ENCODE measurements at regions not wholly inside any gene's neighbourhood (a gene's known extent, or its start where the extent isn't known, plus 50 kb on each side); places are given as distances from the start of the nearest gene placed in this dataset.

DNA sequence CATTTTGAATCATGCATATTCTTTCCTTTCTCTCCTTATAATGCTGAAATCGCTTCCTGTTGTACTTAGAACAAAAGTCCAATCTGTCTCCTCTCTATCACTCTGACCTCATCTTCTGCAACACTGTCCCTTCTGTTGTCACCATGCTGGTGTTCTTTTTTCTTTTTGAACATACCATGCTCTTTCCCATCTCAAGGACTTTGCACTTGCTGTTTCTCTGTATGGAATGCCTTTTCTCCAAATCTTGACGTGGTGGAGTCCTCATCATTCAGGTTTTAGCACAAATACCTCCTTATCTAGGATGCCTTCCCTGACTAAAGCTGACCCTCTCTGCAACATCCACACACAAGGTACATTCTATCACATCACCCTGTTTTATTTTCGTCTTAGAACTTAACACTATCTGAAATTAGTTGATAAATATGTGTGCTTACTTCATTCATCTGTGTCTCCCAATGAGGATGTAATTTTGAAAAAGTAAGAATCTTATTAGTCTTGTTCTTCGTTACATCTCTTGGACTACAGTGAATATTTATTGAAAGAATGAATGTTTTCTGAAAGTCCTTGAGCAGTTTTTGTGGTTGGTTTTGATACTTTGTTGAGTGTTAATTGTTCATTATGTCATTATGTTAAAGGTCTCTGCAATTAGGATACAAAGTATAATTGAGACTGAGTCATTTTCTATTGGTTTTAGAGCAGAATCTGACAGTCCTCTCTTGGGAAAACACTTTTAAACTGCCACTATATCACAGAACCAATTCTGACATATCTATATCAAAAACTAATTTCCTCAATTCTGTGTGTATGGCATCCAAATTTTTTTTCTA is 145.3 kb upstream of the RASA1 start:
- TF ChIP-seq TAF1 (IDR thresholded peaks at IDR 0.05; ENCODE audit: low read depth) = no peak
- TF ChIP-seq RAD21 (conservative IDR thresholded peaks at IDR 0.05) = no peak
- no peak for TF ChIP-seq SMC3 (conservative IDR thresholded peaks at IDR 0.05; ENCODE audit: poor library complexity)
- TF ChIP-seq, protein P1, sequence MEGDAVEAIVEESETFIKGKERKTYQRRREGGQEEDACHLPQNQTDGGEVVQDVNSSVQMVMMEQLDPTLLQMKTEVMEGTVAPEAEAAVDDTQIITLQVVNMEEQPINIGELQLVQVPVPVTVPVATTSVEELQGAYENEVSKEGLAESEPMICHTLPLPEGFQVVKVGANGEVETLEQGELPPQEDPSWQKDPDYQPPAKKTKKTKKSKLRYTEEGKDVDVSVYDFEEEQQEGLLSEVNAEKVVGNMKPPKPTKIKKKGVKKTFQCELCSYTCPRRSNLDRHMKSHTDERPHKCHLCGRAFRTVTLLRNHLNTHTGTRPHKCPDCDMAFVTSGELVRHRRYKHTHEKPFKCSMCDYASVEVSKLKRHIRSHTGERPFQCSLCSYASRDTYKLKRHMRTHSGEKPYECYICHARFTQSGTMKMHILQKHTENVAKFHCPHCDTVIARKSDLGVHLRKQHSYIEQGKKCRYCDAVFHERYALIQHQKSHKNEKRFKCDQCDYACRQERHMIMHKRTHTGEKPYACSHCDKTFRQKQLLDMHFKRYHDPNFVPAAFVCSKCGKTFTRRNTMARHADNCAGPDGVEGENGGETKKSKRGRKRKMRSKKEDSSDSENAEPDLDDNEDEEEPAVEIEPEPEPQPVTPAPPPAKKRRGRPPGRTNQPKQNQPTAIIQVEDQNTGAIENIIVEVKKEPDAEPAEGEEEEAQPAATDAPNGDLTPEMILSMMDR (IDR thresholded peaks at IDR 0.05; ENCODE audit: poor library complexity, severe bottlenecking) = no peak
- TF ChIP-seq EZH2 (IDR thresholded peaks at IDR 0.05; ENCODE audit: borderline replicate concordance, insufficient read depth, low read length, poor library complexity, severe bottlenecking) = no peak
- TF ChIP-seq MXI1 (conservative IDR thresholded peaks at IDR 0.05; ENCODE audit: poor library complexity, severe bottlenecking) = no peak
- no peak for TF ChIP-seq POLR2AphosphoS5 (IDR thresholded peaks at IDR 0.05)
- TF ChIP-seq EP300 (conservative IDR thresholded peaks at IDR 0.05; ENCODE audit: poor library complexity, severe bottlenecking) = no peak
- H3K9ac ChIP-seq (ENCODE audit: low read length) = no peak overlapping the region
- no peak overlapping the region for H2AFZ ChIP-seq (ENCODE audit: low read depth, low read length)
- no peaks in the 10 kb centered on the region for H3K9me3 ChIP-seq (ENCODE audit: low read length)
- no peaks in the 10 kb centered on the region for H4K20me1 ChIP-seq (ENCODE audit: insufficient read depth)
- H3K4me2 ChIP-seq (ENCODE audit: low read length) = no peak overlapping the region
- no peaks in the 10 kb centered on the region for H3K79me2 ChIP-seq (replicated peaks; ENCODE audit: insufficient read depth, low read length)
- no peaks in the 10 kb centered on the region for H3K36me3 ChIP-seq (ENCODE audit: insufficient read depth, low read length)
- H3K27ac ChIP-seq (ENCODE audit: low read length) = no peak overlapping the region
- H3K9me2 ChIP-seq (ENCODE audit: insufficient read depth, low read length) = no peaks in the 10 kb centered on the region
- H3K27me3 ChIP-seq (ENCODE audit: insufficient read depth, low read depth, low read length) = no peaks in the 10 kb centered on the region
- no peak overlapping the region for H3K4me3 ChIP-seq (ENCODE audit: low read length)
- H3F3A ChIP-seq (ENCODE audit: insufficient read depth, low read length, poor library complexity, severe bottlenecking) = no peaks in the 10 kb centered on the region

DNA sequence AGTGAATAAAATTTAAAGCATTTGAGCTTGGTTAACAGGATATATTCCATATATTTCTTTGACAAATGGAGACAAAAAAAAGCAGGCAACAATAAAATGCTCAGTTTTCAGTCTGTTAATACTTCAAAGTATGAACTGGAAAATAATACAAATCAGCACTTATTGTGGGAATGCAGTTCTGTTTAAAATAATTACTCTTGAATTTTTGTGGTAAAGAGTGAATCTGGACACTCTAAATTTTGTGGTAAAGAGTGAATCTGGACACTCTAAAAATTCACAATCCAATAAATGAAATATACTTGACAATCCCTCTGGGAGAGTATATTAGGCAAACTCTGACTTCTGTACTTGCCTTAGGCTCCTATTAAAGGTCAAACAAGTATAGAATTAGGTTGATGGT is 141.9 kb upstream of the RASA1 start:
- Histone ChIP-seq H3K36me3 (ENCODE audit: insufficient read depth, low read length) (no peaks in the 10 kb centered on the region), H2AFZ (ENCODE audit: low read depth, low read length) (no peak overlapping the region), H3K79me2 (replicated peaks; ENCODE audit: insufficient read depth, low read length) (no peaks in the 10 kb centered on the region), H3K4me2 (ENCODE audit: low read length) (no peak overlapping the region), H4K20me1 (ENCODE audit: insufficient read depth) (no peaks in the 10 kb centered on the region), H3K27ac (ENCODE audit: low read length) (no peak overlapping the region), H3K27me3 (ENCODE audit: insufficient read depth, low read depth, low read length) (no peaks in the 10 kb centered on the region), H3F3A (ENCODE audit: insufficient read depth, low read length, poor library complexity, severe bottlenecking) (no peaks in the 10 kb centered on the region), H3K9me2 (ENCODE audit: insufficient read depth, low read length) (no peaks in the 10 kb centered on the region), H3K4me3 (ENCODE audit: low read length) (no peak overlapping the region), H3K9me3 (ENCODE audit: low read length) (no peaks in the 10 kb centered on the region), H3K9ac (ENCODE audit: low read length) (no peak overlapping the region)
- TF ChIP-seq EP300 (conservative IDR thresholded peaks at IDR 0.05; ENCODE audit: poor library complexity, severe bottlenecking) (no peak), EZH2 (IDR thresholded peaks at IDR 0.05; ENCODE audit: borderline replicate concordance, insufficient read depth, low read length, poor library complexity, severe bottlenecking) (no peak), RAD21 (conservative IDR thresholded peaks at IDR 0.05) (no peak), POLR2AphosphoS5 (IDR thresholded peaks at IDR 0.05) (no peak), MXI1 (conservative IDR thresholded peaks at IDR 0.05; ENCODE audit: poor library complexity, severe bottlenecking) (no peak), TAF1 (IDR thresholded peaks at IDR 0.05; ENCODE audit: low read depth) (no peak), SMC3 (conservative IDR thresholded peaks at IDR 0.05; ENCODE audit: poor library complexity) (no peak)
- TF ChIP-seq, protein P1 (IDR thresholded peaks at IDR 0.05; ENCODE audit: poor library complexity, severe bottlenecking) = no peak

Measured in neural cell (in vitro differentiated cells).